Endodermal cell (in vitro differentiated cells): ENCODE measurements at regions not wholly inside any gene's neighbourhood (a gene's known extent, or its start where the extent isn't known, plus 50 kb on each side); places are given as distances from the start of the nearest gene placed in this dataset.

Experiments
- DNase-seq: peaks from one replicate; pipeline ENCODE4 v3.0.0-alpha.2; 2017
- H3K27ac ChIP-seq: 2 replicates; pipeline ENCODE4 v1.5.1; 2013; ENCODE audit warnings: mild to moderate bottlenecking, low read depth, low read length, moderate library complexity
- H3K27me3 ChIP-seq: 2 replicates; pipeline ENCODE4 v1.6.1; 2013; ENCODE audit warnings: mild to moderate bottlenecking, low read length, moderate library complexity; ENCODE audit not compliant: insufficient read depth, control insufficient read depth, poor library complexity, severe bottlenecking
- H3K36me3 ChIP-seq: 2 replicates; pipeline ENCODE4 v1.7.0; 2013; ENCODE audit warnings: mild to moderate bottlenecking, low read length, moderate library complexity; ENCODE audit not compliant: control insufficient read depth, insufficient read depth
- H3K4me1 ChIP-seq: one replicate; pipeline ENCODE4 v1.7.0; 2013; ENCODE audit warnings: low read length; ENCODE audit not compliant: control insufficient read depth, insufficient read depth
- H3K4me3 ChIP-seq: 2 replicates; pipeline ENCODE4 v1.5.1; 2013; ENCODE audit warnings: mild to moderate bottlenecking, low read length, moderate library complexity
- H3K9ac ChIP-seq: 2 replicates; pipeline ENCODE4 v1.6.1; 2013; ENCODE audit warnings: mild to moderate bottlenecking, low read length, moderate library complexity; ENCODE audit not compliant: poor library complexity, severe bottlenecking; ENCODE audit errors: extremely low read depth
- H3K9me3 ChIP-seq: 2 replicates; pipeline ENCODE4 v1.6.1; 2013; ENCODE audit warnings: mild to moderate bottlenecking, low read length, moderate library complexity; ENCODE audit not compliant: control insufficient read depth
- H3K27ac Mint-ChIP-seq: 2 replicates; pipeline ENCODE4 v1.8.0; 2020; ENCODE audit warnings: mixed read lengths
- H3K27me3 Mint-ChIP-seq: 2 replicates; pipeline ENCODE4 v1.8.0; 2021; ENCODE audit warnings: mild to moderate bottlenecking, mixed read lengths; ENCODE audit not compliant: insufficient read depth
- H3K36me3 Mint-ChIP-seq: 2 replicates; pipeline ENCODE4 v1.8.0; 2020; ENCODE audit warnings: low read depth, mixed read lengths
- H3K4me1 Mint-ChIP-seq: 2 replicates; pipeline ENCODE4 v1.8.0; 2020; ENCODE audit warnings: mixed read lengths
- H3K4me3 Mint-ChIP-seq: 2 replicates; pipeline ENCODE4 v1.8.0; 2020; ENCODE audit warnings: mild to moderate bottlenecking, moderate library complexity, mixed read lengths
- H3K9me3 Mint-ChIP-seq: 2 replicates; pipeline ENCODE4 v1.8.0; 2020; ENCODE audit warnings: mild to moderate bottlenecking, mixed read lengths
- WGBS, 2 experiments: methylation state at CpG; one replicate each; pipeline versions ENCODE4 v1.1.5 to v1.1.7; 2013; ENCODE audit warnings: missing lambda C conversion rate in 2 of 2, mixed read lengths in 1 of 2; ENCODE audit not compliant: insufficient coverage in 1 of 2, insufficient read length in 1 of 2; 5-methylcytosine and 5-hydroxymethylcytosine counted together
- TF ChIP-seq, protein P1 (sequence below): fragments of 200-600 bp; sonication (generic); conservative IDR thresholded peaks from 2 replicates; pipeline ENCODE4 v1.5.0; 2021; ENCODE audit warnings: antibody characterized with exemption, mild to moderate bottlenecking

DNA sequence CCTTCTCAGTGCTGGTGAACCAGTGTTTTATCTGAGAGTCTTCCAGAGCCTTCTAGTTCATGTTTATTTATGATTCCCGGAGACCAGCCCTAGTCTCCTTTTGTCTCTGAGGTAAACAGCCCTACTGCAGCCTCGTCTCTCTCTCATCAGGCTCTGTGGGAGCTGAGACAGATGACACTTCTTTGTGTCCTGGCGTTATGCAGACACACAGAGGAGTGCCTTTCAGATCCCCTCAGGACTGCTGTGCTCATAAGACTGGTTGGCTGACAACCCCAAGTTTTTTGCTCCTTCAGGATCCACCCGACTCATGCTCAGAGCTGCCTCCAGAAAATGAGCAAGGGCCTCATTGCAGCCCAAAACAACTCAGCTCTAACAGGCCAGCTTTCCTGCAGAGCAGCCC is 523.8 kb upstream of the SPHKAP start:
- H3K4me3 Mint-ChIP-seq, result no peak overlapping the region
- H3K27ac Mint-ChIP-seq, result peak overlapping the region; percentile 20
- peak; percentile 50 for DNase-seq
- H3K4me1 ChIP-seq, result no peaks in the 10 kb centered on the region
- H3K36me3 ChIP-seq, result no peaks in the 10 kb centered on the region
- peaks cover 7% of the 10 kb centered on the region for H3K4me1 Mint-ChIP-seq
- peak overlapping the region; percentile 91 for H3K27ac ChIP-seq
- no peaks in the 10 kb centered on the region for H3K9me3 ChIP-seq
- no peaks in the 10 kb centered on the region for H3K27me3 ChIP-seq
- TF ChIP-seq, protein P1, sequence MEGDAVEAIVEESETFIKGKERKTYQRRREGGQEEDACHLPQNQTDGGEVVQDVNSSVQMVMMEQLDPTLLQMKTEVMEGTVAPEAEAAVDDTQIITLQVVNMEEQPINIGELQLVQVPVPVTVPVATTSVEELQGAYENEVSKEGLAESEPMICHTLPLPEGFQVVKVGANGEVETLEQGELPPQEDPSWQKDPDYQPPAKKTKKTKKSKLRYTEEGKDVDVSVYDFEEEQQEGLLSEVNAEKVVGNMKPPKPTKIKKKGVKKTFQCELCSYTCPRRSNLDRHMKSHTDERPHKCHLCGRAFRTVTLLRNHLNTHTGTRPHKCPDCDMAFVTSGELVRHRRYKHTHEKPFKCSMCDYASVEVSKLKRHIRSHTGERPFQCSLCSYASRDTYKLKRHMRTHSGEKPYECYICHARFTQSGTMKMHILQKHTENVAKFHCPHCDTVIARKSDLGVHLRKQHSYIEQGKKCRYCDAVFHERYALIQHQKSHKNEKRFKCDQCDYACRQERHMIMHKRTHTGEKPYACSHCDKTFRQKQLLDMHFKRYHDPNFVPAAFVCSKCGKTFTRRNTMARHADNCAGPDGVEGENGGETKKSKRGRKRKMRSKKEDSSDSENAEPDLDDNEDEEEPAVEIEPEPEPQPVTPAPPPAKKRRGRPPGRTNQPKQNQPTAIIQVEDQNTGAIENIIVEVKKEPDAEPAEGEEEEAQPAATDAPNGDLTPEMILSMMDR, result no peak
- no peaks in the 10 kb centered on the region for H3K36me3 Mint-ChIP-seq
- 34 to 62% methylated on average over 4 of the region's 4 CpGs for WGBS, 2 experiments
- H3K9ac ChIP-seq, result no peak overlapping the region
- H3K27me3 Mint-ChIP-seq, result no peaks in the 10 kb centered on the region
- no peak overlapping the region for H3K4me3 ChIP-seq
- H3K9me3 Mint-ChIP-seq, result no peaks in the 10 kb centered on the region

DNA sequence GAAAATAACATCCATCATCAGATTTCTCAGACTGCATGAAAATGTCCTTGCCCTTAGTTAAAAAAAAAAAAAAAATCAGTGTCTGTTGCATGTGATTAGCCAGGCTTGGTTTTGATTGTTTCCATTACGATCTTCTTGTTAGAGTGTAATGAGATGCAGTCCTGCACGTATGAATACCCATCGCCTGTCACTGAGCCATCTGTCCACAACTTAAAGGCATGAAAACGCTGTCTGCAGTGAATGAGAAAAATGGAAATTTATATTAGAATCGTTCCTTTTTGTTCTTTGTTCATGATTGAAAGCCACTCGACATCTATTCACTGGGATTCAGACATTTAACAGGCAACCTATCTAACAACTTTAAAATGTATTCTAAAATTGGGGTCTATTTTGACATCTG is 521.7 kb upstream of the SPHKAP start:
- peaks cover 7% of the 10 kb centered on the region for H3K4me1 Mint-ChIP-seq
- TF ChIP-seq, protein P1, result no peak
- no peak overlapping the region for H3K27ac Mint-ChIP-seq
- H3K9ac ChIP-seq, result no peak overlapping the region
- H3K27me3 Mint-ChIP-seq, result no peaks in the 10 kb centered on the region
- DNase-seq, result no peak
- no peaks in the 10 kb centered on the region for H3K9me3 ChIP-seq
- no peak overlapping the region for H3K4me3 Mint-ChIP-seq
- H3K4me1 ChIP-seq, result no peaks in the 10 kb centered on the region
- H3K36me3 Mint-ChIP-seq, result no peaks in the 10 kb centered on the region
- H3K36me3 ChIP-seq, result no peaks in the 10 kb centered on the region
- no peaks in the 10 kb centered on the region for H3K27me3 ChIP-seq
- H3K9me3 Mint-ChIP-seq, result no peaks in the 10 kb centered on the region
- 91 to 100% methylated on average over 2 to 6 of the region's 6 CpGs for WGBS, 2 experiments
- H3K27ac ChIP-seq, result peak overlapping the region; percentile 91
- no peak overlapping the region for H3K4me3 ChIP-seq

DNA sequence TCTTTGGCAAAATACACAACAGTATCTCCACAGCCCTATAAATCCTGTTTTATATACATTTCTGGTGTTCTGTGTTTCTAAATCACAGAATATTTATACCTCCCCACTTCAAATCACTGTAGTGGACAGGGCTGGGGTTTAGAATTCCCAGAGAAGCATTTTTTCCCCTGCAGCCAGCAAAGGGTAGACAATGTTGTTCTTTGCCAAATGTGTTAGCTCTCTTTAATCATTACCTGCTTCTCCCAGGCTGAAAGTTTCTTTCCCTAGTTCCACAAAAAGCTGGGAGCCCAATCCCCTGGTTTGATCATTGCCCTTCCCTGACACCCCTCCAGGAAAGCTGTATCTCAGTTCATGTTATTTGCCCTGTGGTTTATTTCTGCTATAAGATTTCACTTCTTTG is 520.0 kb upstream of the SPHKAP start:
- TF ChIP-seq, protein P1, result no peak
- DNase-seq, result no peak
- H3K27me3 Mint-ChIP-seq, result no peaks in the 10 kb centered on the region
- no peak overlapping the region for H3K9ac ChIP-seq
- no peak overlapping the region for H3K4me3 Mint-ChIP-seq
- no peaks in the 10 kb centered on the region for H3K9me3 ChIP-seq
- H3K27ac ChIP-seq, result no peak overlapping the region
- H3K36me3 Mint-ChIP-seq, result no peaks in the 10 kb centered on the region
- H3K4me1 ChIP-seq, result no peaks in the 10 kb centered on the region
- no peak overlapping the region for H3K27ac Mint-ChIP-seq
- H3K9me3 Mint-ChIP-seq, result no peaks in the 10 kb centered on the region
- no peaks in the 10 kb centered on the region for H3K36me3 ChIP-seq
- H3K27me3 ChIP-seq, result no peaks in the 10 kb centered on the region
- H3K4me1 Mint-ChIP-seq, result peaks cover 7% of the 10 kb centered on the region
- no peak overlapping the region for H3K4me3 ChIP-seq
